HEK293 (cell line): ENCODE measurements at regions not wholly inside any gene's neighbourhood (a gene's known extent, or its start where the extent isn't known, plus 50 kb on each side); places are given as distances from the start of the nearest gene placed in this dataset.
"Not testable (repeated sequence)": the region's sequence is repeated elsewhere in the genome, so short reads cannot be mapped to it uniquely, and the experiment has no call there.

Source experiments
- CTCF ChIP-seq: fragments of 450-650 bp; formaldehyde crosslinking; IDR thresholded peaks from 2 replicates; pipeline ENCODE4 v1.5.1; 2016; ENCODE audit warnings: missing biosample characterization, missing genetic modification characterization
- INSM2 ChIP-seq: fragments of 450-650 bp; formaldehyde crosslinking; IDR thresholded peaks from 2 replicates; pipeline ENCODE4 v1.5.1; 2016; ENCODE audit warnings: missing biosample characterization, missing genetic modification characterization
- TSHZ1 ChIP-seq: fragments of 450-650 bp; formaldehyde crosslinking; IDR thresholded peaks from 2 replicates; pipeline ENCODE4 v1.5.1; 2016; ENCODE audit warnings: missing biosample characterization, missing genetic modification characterization, borderline replicate concordance
- ZBTB48 ChIP-seq: fragments of 450-650 bp; formaldehyde crosslinking; IDR thresholded peaks from 2 replicates; pipeline ENCODE4 v1.5.1; 2016; ENCODE audit warnings: missing biosample characterization, missing genetic modification characterization
- ZNF184 ChIP-seq: fragments of 450-650 bp; IDR thresholded peaks from 2 replicates; pipeline ENCODE4 v1.5.1; 2018; ENCODE audit warnings: missing biosample characterization, mild to moderate bottlenecking, missing genetic modification characterization
- ZNF623 ChIP-seq: fragments of 450-650 bp; formaldehyde crosslinking; IDR thresholded peaks from 2 replicates; pipeline ENCODE4 v1.5.1; 2016; ENCODE audit warnings: missing biosample characterization, missing genetic modification characterization
- ZNF707 ChIP-seq: fragments of 450-650 bp; formaldehyde crosslinking; IDR thresholded peaks from 2 replicates; pipeline ENCODE4 v1.5.1; 2016; ENCODE audit warnings: missing biosample characterization, missing genetic modification characterization

GRCh38 chr15:20063167-20063566 lies 478.4 kb downstream of the GOLGA6L6 start:
- not testable (repeated sequence) for TF ChIP-seq TSHZ1; CTCF (tag by site-specific recombination); INSM2 (tag by site-specific recombination); ZNF623 (tag by site-specific recombination); ZNF184 (tag by site-specific recombination); ZNF707 (tag by site-specific recombination); ZBTB48 (tag by site-specific recombination)
